ENCODE measurements at regions not wholly inside any gene's neighbourhood (a gene's known extent, or its start where the extent isn't known, plus 50 kb on each side); places are given as distances from the start of the nearest gene placed in this dataset.

DNA sequence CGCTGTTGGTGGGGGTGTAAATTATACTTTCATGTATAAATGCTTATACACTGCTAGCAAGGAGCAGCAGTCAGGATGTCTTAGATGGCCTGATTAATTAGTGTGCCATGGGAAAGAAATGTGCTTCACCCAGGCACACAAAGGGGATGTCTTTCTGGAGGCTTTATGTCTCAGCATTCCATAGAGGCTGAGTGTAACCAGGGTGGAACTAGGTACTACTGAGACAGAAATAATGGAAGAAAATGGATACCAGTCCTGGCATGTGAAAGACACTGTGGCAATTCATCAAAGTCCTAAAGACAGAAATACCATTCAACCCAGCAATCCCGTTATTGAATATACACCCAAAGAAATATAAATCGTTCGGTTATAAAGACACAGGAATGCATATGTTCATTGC, 52.5 kb downstream of the PF4 start:
- DNase-seq (ENCODE audit: low read depth) = no peak

DNA sequence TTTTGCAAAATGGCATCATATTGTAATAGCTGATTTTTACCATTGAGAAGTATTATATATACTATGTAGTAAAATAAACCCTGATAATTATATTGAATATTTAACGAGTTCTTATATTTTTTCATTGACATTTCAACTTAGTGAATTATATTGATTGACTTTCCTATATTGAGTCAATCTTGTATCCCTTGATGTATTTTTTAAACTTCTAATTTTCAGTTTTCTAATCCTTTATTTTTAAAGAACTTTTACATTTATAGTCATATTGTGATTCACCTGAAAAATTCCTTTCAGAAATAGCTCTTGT, 54.4 kb downstream of the CXCL1 start:
- DNase-seq (ENCODE audit: low read depth) = no peak

- peak; percentile 29 for DNase-seq (ENCODE audit: low read depth)
These were observed 53.8 kb downstream of the CXCL1 start for GRCh38 chr4:73922766-73923630.

- no peak for DNase-seq (ENCODE audit: low read depth)
These were observed 53.1 kb downstream of the CXCL1 start for GRCh38 chr4:73922317-73922716.

Measured in HT1080 (cell line).